ENCODE measurements at regions not wholly inside any gene's neighbourhood (a gene's known extent, or its start where the extent isn't known, plus 50 kb on each side); places are given as distances from the start of the nearest gene placed in this dataset.

DNA sequence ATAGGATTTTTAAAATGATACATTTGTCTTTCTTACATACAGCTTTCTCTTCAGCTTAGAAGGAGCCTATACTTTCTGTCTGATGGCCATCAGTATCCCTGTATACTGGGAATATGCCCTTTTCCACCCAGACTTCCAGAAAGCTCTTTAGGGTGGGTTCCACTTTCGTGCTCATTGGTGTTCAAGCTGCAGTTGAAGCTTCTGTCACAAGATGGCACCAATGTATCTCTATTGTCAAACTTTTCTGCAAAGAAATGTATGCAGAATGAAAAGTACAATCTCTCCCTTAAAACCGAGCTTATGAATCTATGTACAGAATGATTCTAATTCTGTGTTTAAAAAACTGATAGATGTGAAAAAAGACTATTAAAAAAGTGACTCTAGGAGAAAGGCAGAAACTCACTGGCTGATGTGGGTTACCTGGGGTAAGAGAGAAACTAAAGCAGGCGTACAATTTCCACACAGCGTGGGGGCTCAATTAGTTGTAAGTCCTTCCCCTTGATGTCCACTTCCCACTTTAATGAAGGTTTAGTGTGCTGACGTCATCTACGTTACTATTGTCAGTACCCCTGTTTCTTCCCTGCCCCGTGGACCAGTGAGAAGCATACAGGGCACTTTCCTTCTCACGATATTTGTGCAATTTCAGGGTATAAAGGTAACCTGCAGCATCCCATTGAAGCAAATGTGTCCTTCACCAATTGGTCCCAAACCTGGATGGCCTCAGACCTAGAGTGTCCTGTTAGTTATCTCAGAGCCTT, 57.3 kb upstream of the TCEAL2 start:
- no peaks in the 10 kb centered on the region for H3K36me3 ChIP-seq
- no peak for ATAC-seq
- H3K27ac ChIP-seq: no peak overlapping the region
- intact Hi-C loops (cut with DNase I): no loop called here
- peaks cover 0 to 25% (median 0%) of the 10 kb centered on the region in 11 donors for H3K9me3 ChIP-seq
- TF ChIP-seq CTCF (IDR thresholded peaks at IDR 0.05): peak in 7 of 9 donors; percentile 35 to 64 (median 53)
- H3K4me1 ChIP-seq: no peaks in the 10 kb centered on the region
- 47 to 50% methylated on average over 8 of the region's 8 CpGs for whole genome bisulfite sequencing, 2 donors
- peaks cover 0 to 21% (median 0%) of the 10 kb centered on the region in 7 donors for H3K27me3 ChIP-seq
- H3K4me3 ChIP-seq: no peak overlapping the region
- no peak for DNase-seq

DNA sequence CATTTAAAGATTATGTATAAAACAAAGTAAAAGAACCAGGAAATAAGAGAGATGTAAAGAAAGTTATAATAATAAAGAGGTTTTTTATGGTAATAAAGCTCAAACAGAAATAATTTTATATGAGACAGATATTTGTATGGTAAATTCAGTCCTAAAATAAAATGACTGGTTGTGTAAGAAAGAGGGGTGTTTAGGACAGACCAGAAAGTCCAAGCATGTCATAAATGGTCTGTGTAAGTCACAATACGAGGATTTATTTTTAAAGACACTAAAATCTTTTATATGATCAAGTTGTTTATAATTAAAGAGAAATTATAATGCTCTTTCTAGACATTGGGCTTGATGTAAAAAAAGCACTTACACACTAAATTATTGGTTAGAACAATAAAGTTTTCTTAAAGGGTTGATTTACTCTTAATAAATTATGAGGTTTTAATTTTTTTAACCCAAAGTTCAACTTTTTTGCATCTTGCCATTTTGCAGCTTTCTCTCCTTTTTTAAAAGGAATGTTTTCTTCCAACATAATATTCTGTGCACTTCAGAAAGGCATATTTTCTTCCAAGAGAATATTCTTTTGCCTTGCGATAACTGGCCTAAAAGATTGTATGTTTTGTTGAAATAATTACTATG, 61.9 kb upstream of the TCEAL2 start:
- intact Hi-C loops (cut with DNase I): no loop called here
- Histone ChIP-seq H3K36me3 (no peaks in the 10 kb centered on the region), H3K27ac (no peak overlapping the region), H3K4me3 (no peak overlapping the region), H3K4me1 (no peaks in the 10 kb centered on the region), H3K27me3 (peaks cover 0 to 22% (median 0%) of the 10 kb centered on the region in 7 donors), H3K9me3 (peaks cover 0 to 31% (median 0%) of the 10 kb centered on the region in 11 donors)
- no peak for TF ChIP-seq CTCF (IDR thresholded peaks at IDR 0.05)
- ATAC-seq: no peak
- 77 to 91% methylated on average over 2 of the region's 2 CpGs for WGBS, 2 donors
- DNase-seq: no peak

DNA sequence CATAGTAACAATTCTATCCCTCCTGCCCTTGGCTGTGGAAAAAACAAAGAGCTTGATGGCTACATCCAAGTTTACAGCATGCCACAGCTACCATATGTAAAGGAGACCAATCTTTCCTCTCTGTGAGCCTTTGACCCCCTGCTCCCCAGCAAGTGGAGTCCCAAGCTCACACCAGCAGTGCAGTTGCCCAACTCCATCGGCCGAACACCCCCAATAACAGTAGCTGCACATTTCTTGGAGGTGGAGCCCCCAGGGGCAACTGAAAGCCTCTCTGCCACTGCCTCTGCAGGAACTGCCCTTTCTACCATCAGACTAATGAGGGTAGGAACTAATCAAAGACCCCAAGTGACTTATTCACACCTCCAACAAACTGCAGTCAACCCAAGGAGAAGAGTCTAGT, 81.0 kb upstream of the TCEAL2 start:
- ATAC-seq: no peak
- 76 to 83% methylated on average over 2 of the region's 2 CpGs for WGBS, 2 donors
- H3K27ac ChIP-seq: no peak overlapping the region
- H3K36me3 ChIP-seq: no peaks in the 10 kb centered on the region
- intact Hi-C loops (cut with DNase I): no loop called here
- no peak for TF ChIP-seq CTCF (IDR thresholded peaks at IDR 0.05)
- peaks cover 0 to 9% (median 0%) of the 10 kb centered on the region in 11 donors for H3K9me3 ChIP-seq
- no peaks in the 10 kb centered on the region for H3K27me3 ChIP-seq
- no peaks in the 10 kb centered on the region for H3K4me1 ChIP-seq
- no peak overlapping the region for H3K4me3 ChIP-seq
- DNase-seq: no peak

GRCh38 chrX:102043380-102043779, 82.1 kb upstream of the TCEAL2 start:
- intact Hi-C loops (cut with DNase I): no loop called here
- Histone ChIP-seq H3K4me1 (no peaks in the 10 kb centered on the region), H3K9me3 (peaks cover 0 to 9% (median 0%) of the 10 kb centered on the region in 11 donors), H3K4me3 (no peak overlapping the region), H3K36me3 (no peaks in the 10 kb centered on the region), H3K27ac (no peak overlapping the region), H3K27me3 (no peaks in the 10 kb centered on the region)
- DNase-seq (no peak), ATAC-seq (no peak)
- no peak for TF ChIP-seq CTCF (IDR thresholded peaks at IDR 0.05)
- 81 to 100% methylated on average over 1 to 3 of the region's 3 CpGs for WGBS, 2 donors

All from heart right ventricle (tissue), 16 donors.